GM21526 (cell line): ENCODE measurements at regions not wholly inside any gene's neighbourhood (a gene's known extent, or its start where the extent isn't known, plus 50 kb on each side); places are given as distances from the start of the nearest gene placed in this dataset.
"Not testable (repeated sequence)": the region's sequence is repeated elsewhere in the genome, so short reads cannot be mapped to it uniquely, and the experiment has no call there.

ENCODE experiments used
- ATAC-seq: cut with Tn5 transposase; IDR thresholded peaks from one replicate; pipeline ENCODE4 v1.9.1; 2021; ENCODE audit warnings: moderate library complexity; ENCODE audit not compliant: unreplicated experiment, low FRiP score

DNA sequence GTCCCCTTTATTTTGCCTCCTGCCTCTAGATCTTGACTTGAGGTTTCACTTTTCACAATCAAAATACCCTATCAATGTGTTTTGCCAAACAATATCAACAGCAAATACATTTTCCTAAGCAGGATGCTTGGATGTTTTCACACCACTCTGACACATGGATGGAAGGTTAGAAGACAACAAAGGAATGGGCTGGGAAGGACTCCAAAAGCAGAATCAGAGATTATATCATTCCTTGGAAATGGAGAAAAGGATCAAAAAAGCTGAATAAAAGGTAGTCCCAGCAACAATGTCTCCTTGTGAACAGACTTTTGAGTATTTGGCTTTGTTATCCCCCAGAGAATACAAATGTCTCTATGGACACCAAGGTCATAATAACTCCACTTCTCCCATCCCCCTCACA, 170.8 kb downstream of the ETAA1 start:
- ATAC-seq, result no peak

- ATAC-seq, result no peak
Measured at GRCh38 chr2:67570611-67571010, 173.5 kb downstream of the ETAA1 start.

- ATAC-seq, result no peak
Measured at GRCh38 chr2:67571785-67572718, 174.9 kb downstream of the ETAA1 start.

GRCh38 chr2:67572721-67573435, 175.7 kb downstream of the ETAA1 start:
- no peak for ATAC-seq

DNA sequence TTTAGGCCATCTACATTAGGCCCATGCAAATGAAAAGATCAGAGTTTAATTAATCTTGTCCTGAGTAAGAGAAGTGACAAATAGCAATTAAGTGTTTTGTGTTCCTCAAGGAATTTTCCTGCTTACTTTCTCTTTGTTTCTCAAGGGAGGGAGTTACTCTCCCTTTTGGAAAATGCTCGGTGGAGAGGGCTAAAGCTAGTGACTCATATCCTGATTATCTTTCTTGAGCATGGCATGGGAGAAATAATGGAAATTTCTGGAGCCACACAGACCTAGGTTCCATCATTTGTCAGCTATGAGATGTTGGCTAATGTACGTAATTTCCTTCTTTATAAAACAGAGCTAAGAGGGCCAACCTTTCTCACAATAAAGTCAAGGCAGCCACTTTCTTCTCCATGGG, 177.1 kb downstream of the ETAA1 start:
- ATAC-seq, result no peak

GRCh38 chr2:67576226-67576625, 179.1 kb downstream of the ETAA1 start:
- no peak for ATAC-seq

- ATAC-seq, result no peak
Measured at GRCh38 chr2:67576991-67577390, 179.9 kb downstream of the ETAA1 start.

- no peak for ATAC-seq
Measured at GRCh38 chr2:67579216-67579615, 182.1 kb downstream of the ETAA1 start.

DNA sequence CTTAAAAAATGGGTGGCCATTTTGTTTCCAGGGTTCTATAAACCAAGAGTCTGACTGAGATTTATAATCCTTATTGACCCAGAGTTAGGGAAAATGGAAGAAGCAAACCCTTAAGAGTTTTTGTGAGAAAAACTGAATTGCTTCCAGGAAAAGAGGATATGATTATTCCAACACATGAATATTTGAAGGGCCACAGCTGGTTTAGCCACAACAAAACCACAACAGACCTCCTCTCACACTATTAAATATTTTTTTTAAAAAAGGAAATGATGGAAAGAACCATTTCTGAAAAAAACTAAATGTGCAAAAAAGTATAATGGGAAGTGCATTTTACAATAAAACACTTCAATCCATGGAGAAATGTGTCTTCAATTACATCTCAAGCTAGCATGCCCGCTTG, 182.7 kb downstream of the ETAA1 start:
- no peak for ATAC-seq

GRCh38 chr2:67581751-67582150, 184.6 kb downstream of the ETAA1 start:
- ATAC-seq, result no peak

GRCh38 chr2:67583185-67583584, 186.1 kb downstream of the ETAA1 start:
- no peak for ATAC-seq

DNA sequence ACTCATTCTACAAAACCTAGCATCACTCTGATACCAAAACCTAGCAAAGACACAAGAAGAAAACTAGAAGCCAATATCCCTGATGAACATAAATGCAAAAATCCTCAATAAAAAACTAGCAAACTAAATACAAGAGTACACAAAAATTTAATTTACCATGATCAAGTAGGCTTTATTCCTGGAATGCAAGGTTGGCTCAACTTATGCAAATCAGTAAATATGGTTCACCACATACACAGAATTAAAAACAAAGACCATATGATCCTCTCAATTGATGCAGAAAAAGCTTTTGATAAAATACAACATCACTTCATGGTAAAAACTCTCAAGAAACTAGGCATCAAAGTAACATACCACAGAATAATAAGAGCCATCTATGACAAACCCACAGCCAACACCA, 188.3 kb downstream of the ETAA1 start:
- no peak for ATAC-seq

GRCh38 chr2:67589121-67589520, 192.0 kb downstream of the ETAA1 start:
- not testable (repeated sequence) for ATAC-seq

DNA sequence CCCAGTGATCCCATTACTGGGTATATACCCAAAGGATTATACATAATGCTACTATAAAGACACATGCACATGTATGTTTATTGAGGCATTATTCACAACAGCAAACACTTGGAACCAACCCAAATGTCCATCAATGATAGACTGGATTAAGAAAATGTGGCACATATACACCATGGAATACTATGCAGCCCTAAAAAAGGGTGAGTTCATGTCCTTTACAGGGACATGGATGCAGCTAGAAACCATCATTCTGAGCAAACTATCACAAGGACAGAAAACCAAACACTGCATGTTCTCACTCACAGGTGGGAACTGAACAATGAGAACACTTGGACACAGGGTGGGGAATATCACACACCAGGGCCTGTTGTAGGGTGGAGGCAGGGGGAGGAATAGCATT, 197.4 kb downstream of the ETAA1 start:
- not testable (repeated sequence) for ATAC-seq

DNA sequence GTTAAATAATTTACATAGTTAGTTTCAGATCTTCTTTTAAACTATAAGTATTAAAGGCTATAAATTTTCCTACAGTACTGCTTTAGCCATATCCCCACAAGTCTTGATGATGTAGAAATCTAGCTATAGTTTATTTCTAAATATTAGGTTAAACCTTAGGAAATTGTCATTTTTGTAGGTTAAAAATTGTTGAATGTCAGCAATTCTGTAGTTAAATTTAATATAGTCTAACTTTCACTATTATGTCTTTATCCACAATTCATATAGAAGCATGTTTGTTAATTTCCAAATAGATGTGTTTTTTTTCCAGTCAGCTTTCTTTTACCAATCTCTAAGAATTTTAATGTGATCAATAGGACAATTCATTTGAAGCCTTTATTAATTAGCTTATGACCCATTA, 199.7 kb downstream of the ETAA1 start:
- no peak for ATAC-seq

- no peak for ATAC-seq
Measured at GRCh38 chr2:67599561-67599960, 202.4 kb downstream of the ETAA1 start.

DNA sequence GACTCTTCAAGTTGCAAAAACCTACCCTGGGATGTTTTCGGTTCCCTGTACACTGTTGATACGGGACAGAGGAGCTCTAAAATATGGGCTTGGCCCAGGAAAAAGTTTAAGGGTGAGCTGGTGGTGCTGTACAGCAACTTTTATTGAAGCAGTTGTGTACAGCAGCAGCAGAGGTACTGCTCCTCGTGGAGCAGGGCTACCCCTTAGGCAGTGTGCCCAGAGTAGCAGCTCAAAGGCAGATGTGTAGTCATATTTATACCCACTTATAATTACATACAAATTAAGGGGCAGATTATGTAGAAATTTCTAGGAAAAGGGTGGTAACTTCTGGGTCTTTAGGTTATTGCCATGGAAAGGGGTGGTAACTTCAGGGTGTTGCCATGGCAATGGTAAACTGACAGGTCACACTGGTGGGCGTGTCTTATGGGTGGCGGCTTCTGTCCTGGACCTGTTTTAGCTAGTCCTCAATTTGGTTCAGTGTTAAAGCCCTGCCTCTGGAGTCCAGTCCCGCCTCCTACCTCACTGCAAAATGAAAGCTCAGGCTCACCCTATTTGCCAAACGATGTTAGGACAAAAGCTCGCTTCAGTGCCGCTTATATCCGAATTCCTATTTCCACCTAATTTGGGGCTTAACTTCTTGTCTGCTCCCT, 203.2 kb downstream of the ETAA1 start:
- ATAC-seq, result no peak

DNA sequence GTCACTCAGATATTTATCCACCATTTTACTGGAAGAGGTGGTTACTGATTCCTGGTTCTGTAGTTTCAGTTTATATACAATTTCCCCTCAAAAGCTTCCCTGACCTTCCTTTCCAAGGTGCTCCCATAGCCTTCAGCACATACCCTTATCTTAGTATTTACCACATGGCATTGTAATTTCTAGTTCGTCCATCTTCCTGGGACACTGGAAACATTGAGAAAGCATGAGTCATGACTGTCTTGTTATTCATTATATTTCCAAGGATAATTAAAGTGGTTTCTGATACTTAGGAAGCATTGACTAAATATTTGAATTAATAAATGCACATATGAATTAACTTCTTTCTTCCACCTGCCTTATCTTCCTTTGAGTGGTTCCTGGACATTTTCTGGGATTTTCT, 203.8 kb downstream of the ETAA1 start:
- ATAC-seq, result no peak

DNA sequence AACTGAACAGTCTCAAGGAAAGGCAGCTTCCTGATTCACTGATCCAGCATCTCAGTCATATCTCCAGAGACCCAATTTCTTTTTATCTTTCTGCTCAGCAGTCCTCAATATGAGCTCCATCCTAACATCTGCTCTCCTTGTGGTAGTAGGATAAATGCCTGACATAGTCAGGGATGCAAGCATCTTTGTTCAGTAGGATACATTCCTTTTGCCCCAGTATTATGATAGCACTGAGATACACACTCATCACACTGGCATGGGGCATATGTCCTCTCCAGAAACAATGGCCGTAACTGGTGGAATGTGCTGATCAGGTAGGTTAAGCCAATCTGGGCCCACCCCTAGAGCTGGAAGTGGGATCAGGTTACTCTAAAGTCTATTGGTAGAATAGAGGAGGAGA, 207.2 kb downstream of the ETAA1 start:
- ATAC-seq, result no peak

- ATAC-seq, result no peak
Measured at GRCh38 chr2:67612576-67613042, 215.5 kb downstream of the ETAA1 start.

- ATAC-seq, result no peak
Measured at GRCh38 chr2:67613227-67613626, 216.1 kb downstream of the ETAA1 start.
